ENCODE measurements at regions not wholly inside any gene's neighbourhood (a gene's known extent, or its start where the extent isn't known, plus 50 kb on each side); places are given as distances from the start of the nearest gene placed in this dataset.

GRCh38 chr3:34842706-34843480 is 796.4 kb upstream of the ARPP21 start:
- intact Hi-C loops (cut with micrococcal nuclease) = no loop called here
- H3K27ac Mint-ChIP-seq (ENCODE audit: low read depth, unreplicated experiment) = no peak overlapping the region

DNA sequence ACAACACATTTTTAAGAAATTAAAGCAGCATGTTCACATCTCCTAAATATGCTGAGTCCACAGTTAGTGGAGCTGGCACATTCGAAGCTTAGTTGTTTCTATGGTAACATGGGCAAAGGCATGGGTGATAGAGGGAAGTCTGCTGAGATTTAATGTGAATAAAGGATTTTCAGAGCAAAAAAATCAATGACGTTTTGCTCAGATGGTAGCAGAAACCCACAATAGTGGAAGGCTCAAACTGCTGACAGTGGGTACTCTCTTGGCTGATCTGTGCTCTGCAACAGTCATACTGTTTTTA is 795.1 kb upstream of the ARPP21 start:
- intact Hi-C loops (cut with micrococcal nuclease) = no loop called here
- H3K36me3 Mint-ChIP-seq (ENCODE audit: insufficient read depth, unreplicated experiment) = no peaks in the 10 kb centered on the region
- DNase-seq (ENCODE audit: unreplicated experiment) = no peak
- no peak overlapping the region for H3K4me3 Mint-ChIP-seq (ENCODE audit: unreplicated experiment)
- no peaks in the 10 kb centered on the region for H3K9me3 Mint-ChIP-seq (ENCODE audit: unreplicated experiment)
- ChIA-PET POLR2A (no interaction called here), CTCF (interaction anchor here (0.6 to 0.7 kb wide), 2 partner anchors 58 to 294 kb away, joined by 3 read pairs; no protein-coding TSS in a partner anchor)
- no peaks in the 10 kb centered on the region for H3K4me1 Mint-ChIP-seq (ENCODE audit: insufficient read depth, unreplicated experiment)
- TF ChIP-seq CTCF (IDR thresholded peaks at IDR 0.05; ENCODE audit: unreplicated experiment) = no peak
- H3K27ac Mint-ChIP-seq (ENCODE audit: low read depth, unreplicated experiment) = no peak overlapping the region
- peaks cover 48% of the 10 kb centered on the region for H3K27me3 Mint-ChIP-seq (ENCODE audit: insufficient read depth, unreplicated experiment)
- BruUV-seq (replicated peaks) = no TSS peak

More at GRCh38 chr3:34842706-34843480, 796.4 kb upstream of the ARPP21 start:
- Mint-ChIP-seq H3K4me1 (ENCODE audit: insufficient read depth, unreplicated experiment) (no peaks in the 10 kb centered on the region), H3K27me3 (ENCODE audit: insufficient read depth, unreplicated experiment) (peaks cover 53% of the 10 kb centered on the region), H3K9me3 (ENCODE audit: unreplicated experiment) (no peaks in the 10 kb centered on the region), H3K4me3 (ENCODE audit: unreplicated experiment) (no peak overlapping the region), H3K36me3 (ENCODE audit: insufficient read depth, unreplicated experiment) (no peaks in the 10 kb centered on the region)
- BruUV-seq (replicated peaks) = no TSS peak
- no peak for TF ChIP-seq CTCF (IDR thresholded peaks at IDR 0.05; ENCODE audit: unreplicated experiment)
- POLR2A ChIA-PET = interaction anchor here (0.6 kb wide), 1 partner anchor 792 kb away, joined by 3 read pairs; no protein-coding TSS in a partner anchor
- DNase-seq (ENCODE audit: unreplicated experiment) = no peak
- CTCF ChIA-PET = no interaction called here

GRCh38 chr3:34851137-34851536 is 788.2 kb upstream of the ARPP21 start:
- DNase-seq (ENCODE audit: unreplicated experiment) = no peak
- Mint-ChIP-seq H3K27me3 (ENCODE audit: insufficient read depth, unreplicated experiment) (peaks cover 28% of the 10 kb centered on the region), H3K27ac (ENCODE audit: low read depth, unreplicated experiment) (no peak overlapping the region), H3K9me3 (ENCODE audit: unreplicated experiment) (peaks cover 4% of the 10 kb centered on the region), H3K4me3 (ENCODE audit: unreplicated experiment) (no peak overlapping the region), H3K4me1 (ENCODE audit: insufficient read depth, unreplicated experiment) (no peaks in the 10 kb centered on the region), H3K36me3 (ENCODE audit: insufficient read depth, unreplicated experiment) (no peaks in the 10 kb centered on the region)
- CTCF ChIA-PET = no interaction called here
- POLR2A ChIA-PET = no interaction called here
- no peak for TF ChIP-seq CTCF (IDR thresholded peaks at IDR 0.05; ENCODE audit: unreplicated experiment)
- BruUV-seq (replicated peaks) = no TSS peak
- intact Hi-C loops (cut with micrococcal nuclease) = no loop called here

- CTCF ChIA-PET = no interaction called here
- POLR2A ChIA-PET = no interaction called here
- intact Hi-C loops (cut with micrococcal nuclease) = no loop called here
- no TSS peak for BruUV-seq (replicated peaks)
- no peak for DNase-seq (ENCODE audit: unreplicated experiment)
- H3K27ac Mint-ChIP-seq (ENCODE audit: low read depth, unreplicated experiment) = no peak overlapping the region
- H3K4me1 Mint-ChIP-seq (ENCODE audit: insufficient read depth, unreplicated experiment) = no peaks in the 10 kb centered on the region
- H3K9me3 Mint-ChIP-seq (ENCODE audit: unreplicated experiment) = peaks cover 4% of the 10 kb centered on the region
- no peak for TF ChIP-seq CTCF (IDR thresholded peaks at IDR 0.05; ENCODE audit: unreplicated experiment)
- H3K27me3 Mint-ChIP-seq (ENCODE audit: insufficient read depth, unreplicated experiment) = peaks cover 11% of the 10 kb centered on the region
- H3K36me3 Mint-ChIP-seq (ENCODE audit: insufficient read depth, unreplicated experiment) = no peaks in the 10 kb centered on the region
- H3K4me3 Mint-ChIP-seq (ENCODE audit: unreplicated experiment) = no peak overlapping the region
These were observed 786.4 kb upstream of the ARPP21 start for GRCh38 chr3:34852844-34853439.
